Peyer's patch (tissue), 4 donors: ENCODE measurements at regions not wholly inside any gene's neighbourhood (a gene's known extent, or its start where the extent isn't known, plus 50 kb on each side); places are given as distances from the start of the nearest gene placed in this dataset.

ENCODE experiments used
- CTCF ChIP-seq, 6 experiments: fragments of 450-650 bp in 4 of 6; fragments of 200-600 bp in 2 of 6; sonication (generic) in 1 of 6; IDR thresholded peaks; one replicate each; pipeline ENCODE4 v1.5.1; 2017 to 2019; ENCODE audit warnings: antibody characterized with exemption in 6 of 6, mild to moderate bottlenecking in 3 of 6, moderate library complexity in 1 of 6
- POLR2A ChIP-seq, 2 donors: fragments of 450-650 bp; IDR thresholded peaks; one replicate each; pipeline ENCODE4 v1.5.1; 2017; ENCODE audit warnings: antibody characterized with exemption in 2 of 2, mild to moderate bottlenecking in 2 of 2, moderate library complexity in 2 of 2

GRCh38 chr3:156029208-156029607, 91.2 kb upstream of the KCNAB1 start:
- TF ChIP-seq CTCF (IDR thresholded peaks at IDR 0.05): no peak
- TF ChIP-seq POLR2A (IDR thresholded peaks at IDR 0.05): no peak
